ENCODE measurements at regions not wholly inside any gene's neighbourhood (a gene's known extent, or its start where the extent isn't known, plus 50 kb on each side); places are given as distances from the start of the nearest gene placed in this dataset.

GRCh38 chr2:147433822-147434221, 411.0 kb upstream of the ACVR2A start:
- no peak for TF ChIP-seq CTCF (IDR thresholded peaks at IDR 0.05)
- TF ChIP-seq POLR2A (IDR thresholded peaks at IDR 0.05) = no peak
